Transverse colon (tissue), 4 donors: ENCODE measurements at regions not wholly inside any gene's neighbourhood (a gene's known extent, or its start where the extent isn't known, plus 50 kb on each side); places are given as distances from the start of the nearest gene placed in this dataset.

Experiments
- DNase-seq: peaks from one replicate; pipeline ENCODE4 v3.0.0-alpha.2; 2019
- H3K27ac ChIP-seq, 4 donors: fragments of 200-600 bp; sonication (generic); 2 replicates each; pipeline ENCODE4 v1.5.1; 2016 to 2018; ENCODE audit warnings: inconsistent platforms in 4 of 4
- H3K27me3 ChIP-seq: fragments of 200-600 bp; sonication (generic); 2 replicates; pipeline ENCODE4 v1.5.1; 2017; ENCODE audit warnings: inconsistent platforms
- H3K36me3 ChIP-seq, 4 donors: fragments of 200-600 bp; sonication (generic); 2 replicates each; pipeline ENCODE4 v1.5.1; 2017 to 2019; ENCODE audit warnings: inconsistent platforms in 4 of 4
- H3K4me1 ChIP-seq, 4 donors: fragments of 200-600 bp; sonication (generic); 2 replicates each; pipeline ENCODE4 v1.5.1; 2017 to 2020; ENCODE audit warnings: inconsistent platforms in 4 of 4
- H3K4me3 ChIP-seq, 4 donors: fragments of 200-600 bp; sonication (generic); 1 replicate in 1 of 4; 2 replicates in 3 of 4; pipeline versions ENCODE4 v1.5.1 to v1.6.1; 2017 to 2019; ENCODE audit warnings: inconsistent platforms in 4 of 4
- H3K9me3 ChIP-seq, 2 donors: fragments of 200-600 bp; sonication (generic); 2 replicates each; pipeline ENCODE4 v1.5.1; 2017 to 2019; ENCODE audit warnings: inconsistent platforms in 2 of 2
- EP300 ChIP-seq: sonication (generic); formaldehyde crosslinking; IDR thresholded peaks from one replicate; pipeline ENCODE4 v1.6.1; 2017; ENCODE audit warnings: antibody characterized with exemption, low read depth
- POLR2A ChIP-seq: fragments of 450-650 bp; IDR thresholded peaks from one replicate; pipeline ENCODE4 v1.6.1; 2016; ENCODE audit warnings: antibody characterized with exemption, mild to moderate bottlenecking, moderate library complexity
- POLR2AphosphoS5 ChIP-seq, 3 donors: sonication (generic); formaldehyde crosslinking; IDR thresholded peaks; one replicate each; pipeline ENCODE4 v1.6.1; 2016; ENCODE audit warnings: antibody characterized with exemption in 3 of 3
- WGBS, 2 donors: methylation state at CpG; one replicate each; pipeline ENCODE4 v1.1.5; 2018; ENCODE audit warnings: low coverage in 1 of 2; 5-methylcytosine and 5-hydroxymethylcytosine counted together
- in situ Hi-C, 4 donors: fragments of 200-750 bp; cut with MboI; loops; one replicate each; pipeline versions ENCODE4 v1.15.0 to v1.15.1; 2017; ENCODE audit warnings: low sequenced_read_pairs in 3 of 4, low pct_ligation_motif_present in 1 of 4, low pct_unique_long_range_greater_than_20kb in 1 of 4
- intact Hi-C: fragments of 100-400 bp; cut with DNase I; formaldehyde crosslinking; loops from one replicate; pipeline ENCODE4 v1.15.1; 2023; ENCODE audit warnings: low total_unique reads
- TF ChIP-seq, protein P1 (sequence below), 5 experiments: fragments of 200-600 bp in 3 of 5; fragments of 450-650 bp in 2 of 5; sonication (generic) in 3 of 5; IDR thresholded peaks; 1 replicate in 2 of 5; 2 replicates in 3 of 5; pipeline ENCODE4 v1.5.1; 2016 to 2017; ENCODE audit warnings: antibody characterized with exemption in 5 of 5, inconsistent platforms in 3 of 5, mild to moderate bottlenecking in 2 of 5, moderate library complexity in 1 of 5

DNA sequence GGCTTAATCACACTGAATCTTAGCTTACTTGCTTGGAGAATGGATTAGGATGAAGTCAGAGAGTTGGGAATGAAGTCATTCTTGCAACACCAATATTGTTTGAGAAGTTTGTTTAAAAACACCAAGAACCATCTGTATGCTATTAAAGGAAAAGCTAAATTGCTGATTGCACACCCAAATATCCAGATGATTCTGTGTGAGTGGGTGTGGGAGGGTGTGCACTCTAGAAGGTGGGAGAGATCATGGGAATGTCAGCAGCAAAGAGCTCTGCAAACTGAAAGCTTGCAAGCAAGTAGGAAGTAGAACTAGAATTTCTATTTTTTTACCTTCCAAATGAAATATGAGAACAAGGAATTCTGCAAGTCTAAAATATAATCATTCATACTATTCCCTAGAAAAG is 364.9 kb downstream of the NR2F2 start:
- DNase-seq = no peak
- H3K4me3 ChIP-seq = no peak overlapping the region
- intact Hi-C loops (no loop called here), in situ Hi-C loops (no loop called here)
- H3K4me1 ChIP-seq = peaks cover 3 to 8% (median 6%) of the 10 kb centered on the region in 4 donors
- H3K36me3 ChIP-seq = no peaks in the 10 kb centered on the region
- no peaks in the 10 kb centered on the region for H3K27me3 ChIP-seq
- H3K9me3 ChIP-seq = no peaks in the 10 kb centered on the region
- no peak for TF ChIP-seq POLR2AphosphoS5 (IDR thresholded peaks at IDR 0.05)
- no peak for TF ChIP-seq EP300
- TF ChIP-seq, protein P1, sequence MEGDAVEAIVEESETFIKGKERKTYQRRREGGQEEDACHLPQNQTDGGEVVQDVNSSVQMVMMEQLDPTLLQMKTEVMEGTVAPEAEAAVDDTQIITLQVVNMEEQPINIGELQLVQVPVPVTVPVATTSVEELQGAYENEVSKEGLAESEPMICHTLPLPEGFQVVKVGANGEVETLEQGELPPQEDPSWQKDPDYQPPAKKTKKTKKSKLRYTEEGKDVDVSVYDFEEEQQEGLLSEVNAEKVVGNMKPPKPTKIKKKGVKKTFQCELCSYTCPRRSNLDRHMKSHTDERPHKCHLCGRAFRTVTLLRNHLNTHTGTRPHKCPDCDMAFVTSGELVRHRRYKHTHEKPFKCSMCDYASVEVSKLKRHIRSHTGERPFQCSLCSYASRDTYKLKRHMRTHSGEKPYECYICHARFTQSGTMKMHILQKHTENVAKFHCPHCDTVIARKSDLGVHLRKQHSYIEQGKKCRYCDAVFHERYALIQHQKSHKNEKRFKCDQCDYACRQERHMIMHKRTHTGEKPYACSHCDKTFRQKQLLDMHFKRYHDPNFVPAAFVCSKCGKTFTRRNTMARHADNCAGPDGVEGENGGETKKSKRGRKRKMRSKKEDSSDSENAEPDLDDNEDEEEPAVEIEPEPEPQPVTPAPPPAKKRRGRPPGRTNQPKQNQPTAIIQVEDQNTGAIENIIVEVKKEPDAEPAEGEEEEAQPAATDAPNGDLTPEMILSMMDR (IDR thresholded peaks at IDR 0.05) = no peak
- TF ChIP-seq POLR2A = no peak
- no peak overlapping the region for H3K27ac ChIP-seq

DNA sequence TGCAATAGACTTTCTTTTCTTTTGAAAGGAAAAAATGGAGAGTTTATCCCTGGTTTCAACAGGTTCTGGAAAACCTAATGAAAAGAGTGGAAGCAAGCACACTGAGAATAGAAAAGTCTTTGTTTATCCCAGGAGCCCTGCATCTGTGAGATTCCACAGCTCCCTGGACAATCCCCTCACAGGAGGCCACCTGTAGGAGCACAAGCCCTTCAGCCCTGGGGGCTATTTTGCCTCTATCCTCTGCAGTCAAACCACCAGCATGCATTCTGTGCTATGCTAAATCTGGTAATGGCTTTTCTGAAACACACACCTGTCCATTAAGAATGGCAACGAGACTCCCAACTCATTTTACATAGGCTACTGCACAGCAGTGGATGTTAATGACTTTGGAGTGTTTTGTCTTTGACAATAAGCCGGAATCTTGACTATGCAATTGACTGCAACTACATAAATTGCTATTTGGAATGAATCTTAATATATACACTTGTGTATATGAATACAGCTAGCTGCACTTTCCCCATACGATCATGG is 369.4 kb downstream of the NR2F2 start:
- 71 to 100% methylated on average over 1 to 3 of the region's 3 CpGs for WGBS, 2 donors
- Histone ChIP-seq H3K4me3 (no peak overlapping the region), H3K4me1 (no peaks in the 10 kb centered on the region), H3K9me3 (no peaks in the 10 kb centered on the region), H3K27ac (no peak overlapping the region), H3K36me3 (no peaks in the 10 kb centered on the region), H3K27me3 (peaks cover 8% of the 10 kb centered on the region)
- no peak for DNase-seq
- intact Hi-C loops = no loop called here
- TF ChIP-seq, protein P1 (IDR thresholded peaks at IDR 0.05) = no peak
- no peak for TF ChIP-seq POLR2A
- TF ChIP-seq POLR2AphosphoS5 (IDR thresholded peaks at IDR 0.05) = no peak
- in situ Hi-C loops = no loop called here

DNA sequence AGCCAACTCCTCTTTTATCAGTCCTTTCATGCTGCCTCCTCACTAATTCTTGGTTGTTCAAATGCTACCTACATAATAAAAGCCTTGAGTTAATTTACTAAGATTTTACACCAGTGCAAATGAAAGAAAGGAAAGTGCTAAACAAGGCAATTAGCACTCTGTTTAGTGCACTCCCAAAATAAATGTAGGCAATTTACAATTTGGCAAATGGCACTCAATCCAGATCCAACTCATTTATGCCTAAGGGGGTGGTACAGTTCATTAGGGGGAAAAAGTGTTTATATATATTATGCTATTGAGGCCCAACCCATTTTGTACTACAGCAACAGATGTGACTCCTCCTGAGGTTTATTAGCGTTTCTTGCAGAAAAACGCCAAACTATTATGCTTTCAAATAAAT is 370.1 kb downstream of the NR2F2 start:
- DNase-seq = no peak
- no peaks in the 10 kb centered on the region for H3K4me1 ChIP-seq
- WGBS, 2 donors = 29 to 66% methylated on average over 2 of the region's 2 CpGs
- H3K27me3 ChIP-seq = peaks cover 10% of the 10 kb centered on the region
- in situ Hi-C loops (no loop called here), intact Hi-C loops (no loop called here)
- TF ChIP-seq, protein P1 (IDR thresholded peaks at IDR 0.05) = no peak
- TF ChIP-seq POLR2AphosphoS5 (IDR thresholded peaks at IDR 0.05) (no peak), POLR2A (no peak), EP300 (no peak)
- H3K4me3 ChIP-seq = no peak overlapping the region
- no peaks in the 10 kb centered on the region for H3K36me3 ChIP-seq
- no peak overlapping the region for H3K27ac ChIP-seq
- H3K9me3 ChIP-seq = no peaks in the 10 kb centered on the region

DNA sequence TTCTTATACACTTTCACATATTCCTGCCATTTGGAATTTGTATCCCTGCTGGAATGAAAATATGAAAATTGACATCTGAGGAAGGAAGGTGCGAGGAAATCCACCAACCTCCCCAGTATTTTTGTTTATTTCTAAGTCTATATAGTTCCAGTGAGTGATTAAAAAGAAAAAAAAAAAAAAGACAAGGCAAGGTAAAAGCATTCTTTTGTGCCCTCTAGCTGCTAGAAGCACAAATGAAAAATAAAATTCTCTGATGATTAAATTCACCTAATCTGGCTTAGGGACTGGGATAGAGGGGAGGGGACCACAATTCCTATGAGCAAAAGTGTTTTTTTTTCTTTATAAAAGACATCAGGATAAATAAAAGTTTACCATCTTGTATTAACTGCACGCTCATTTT is 370.9 kb downstream of the NR2F2 start:
- TF ChIP-seq POLR2AphosphoS5 (IDR thresholded peaks at IDR 0.05) (no peak), POLR2A (no peak), EP300 (no peak)
- TF ChIP-seq, protein P1 (IDR thresholded peaks at IDR 0.05) = no peak
- no peaks in the 10 kb centered on the region for H3K4me1 ChIP-seq
- WGBS, 2 donors = 64 to 67% methylated on average over 2 of the region's 2 CpGs
- no peak overlapping the region for H3K4me3 ChIP-seq
- no peaks in the 10 kb centered on the region for H3K36me3 ChIP-seq
- DNase-seq = no peak
- no peak overlapping the region for H3K27ac ChIP-seq
- in situ Hi-C loops (no loop called here), intact Hi-C loops (no loop called here)
- H3K9me3 ChIP-seq = no peaks in the 10 kb centered on the region
- peaks cover 10% of the 10 kb centered on the region for H3K27me3 ChIP-seq
